IPS-15b (cell line): ENCODE measurements at regions not wholly inside any gene's neighbourhood (a gene's known extent, or its start where the extent isn't known, plus 50 kb on each side); places are given as distances from the start of the nearest gene placed in this dataset.

Experiments used
- H3K27me3 ChIP-seq: one replicate; pipeline ENCODE4 v1.6.1; 2013; ENCODE audit warnings: low read length; ENCODE audit not compliant: control insufficient read depth, insufficient read depth
- H3K36me3 ChIP-seq: one replicate; pipeline ENCODE4 v1.6.1; 2013; ENCODE audit warnings: low read length; ENCODE audit not compliant: control insufficient read depth, insufficient read depth
- H3K4me1 ChIP-seq: one replicate; pipeline ENCODE4 v1.6.1; 2013; ENCODE audit warnings: mild to moderate bottlenecking, low read length; ENCODE audit not compliant: control insufficient read depth, insufficient read depth
- H3K4me3 ChIP-seq: one replicate; pipeline ENCODE4 v1.5.1; 2013; ENCODE audit warnings: low read depth, low read length
- H3K9ac ChIP-seq: one replicate; pipeline ENCODE4 v1.6.1; 2013; ENCODE audit warnings: low read depth, mild to moderate bottlenecking, low read length
- H3K9me3 ChIP-seq: one replicate; pipeline ENCODE4 v1.6.1; 2013; ENCODE audit warnings: mild to moderate bottlenecking, low read length; ENCODE audit not compliant: control insufficient read depth, insufficient read depth

DNA sequence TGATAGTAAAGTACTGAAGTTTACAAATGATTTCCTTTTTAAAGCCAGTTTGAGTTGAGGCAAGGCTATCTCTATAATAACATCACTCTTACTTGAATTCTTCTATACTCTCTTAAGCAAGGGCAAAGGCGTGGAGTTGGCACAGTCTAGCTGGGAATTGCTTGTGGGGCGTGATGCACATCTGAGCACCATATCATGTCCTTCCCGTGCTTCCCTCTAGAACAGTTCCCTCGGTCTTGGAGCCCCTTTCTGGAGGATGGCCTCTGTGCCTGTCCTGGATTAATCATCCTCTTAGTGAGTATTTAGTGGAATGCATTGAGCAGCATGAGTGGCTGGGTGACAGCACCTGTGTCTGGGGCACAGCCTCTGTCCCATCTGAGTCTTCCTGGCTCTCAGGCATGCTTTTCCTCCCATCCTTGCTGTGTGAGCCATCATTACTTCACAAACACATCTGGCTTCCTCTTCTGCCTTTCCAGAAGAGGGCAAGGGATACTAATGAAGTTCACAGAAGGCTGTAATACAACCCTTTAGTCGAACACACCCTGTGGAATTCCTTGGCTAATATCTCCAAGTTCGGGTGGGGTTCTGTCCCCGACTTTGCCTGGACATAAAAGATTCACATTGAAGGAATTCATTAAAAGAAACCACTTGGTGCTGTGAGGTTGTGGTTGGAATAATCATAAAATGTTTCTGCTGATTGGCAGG is 188.2 kb downstream of the FNDC1 start:
- Histone ChIP-seq H3K4me3 (no peak overlapping the region), H3K4me1 (no peaks in the 10 kb centered on the region), H3K9ac (no peak overlapping the region), H3K9me3 (no peaks in the 10 kb centered on the region), H3K36me3 (no peaks in the 10 kb centered on the region), H3K27me3 (no peaks in the 10 kb centered on the region)

GRCh38 chr6:159353193-159353592 is 184.0 kb downstream of the FNDC1 start:
- Histone ChIP-seq H3K4me3 (no peak overlapping the region), H3K36me3 (no peaks in the 10 kb centered on the region), H3K9ac (no peak overlapping the region), H3K27me3 (no peaks in the 10 kb centered on the region), H3K9me3 (no peaks in the 10 kb centered on the region), H3K4me1 (no peaks in the 10 kb centered on the region)

- no peaks in the 10 kb centered on the region for H3K4me1 ChIP-seq
- H3K27me3 ChIP-seq, result peaks cover 2% of the 10 kb centered on the region
- no peak overlapping the region for H3K9ac ChIP-seq
- no peaks in the 10 kb centered on the region for H3K9me3 ChIP-seq
- H3K4me3 ChIP-seq, result no peak overlapping the region
- H3K36me3 ChIP-seq, result no peaks in the 10 kb centered on the region
Observed at GRCh38 chr6:159351707-159352106, 182.5 kb downstream of the FNDC1 start.

- no peaks in the 10 kb centered on the region for H3K9me3 ChIP-seq
- H3K36me3 ChIP-seq, result no peaks in the 10 kb centered on the region
- no peak overlapping the region for H3K9ac ChIP-seq
- peaks cover 2% of the 10 kb centered on the region for H3K27me3 ChIP-seq
- no peaks in the 10 kb centered on the region for H3K4me1 ChIP-seq
- H3K4me3 ChIP-seq, result no peak overlapping the region
Observed at GRCh38 chr6:159349915-159350314, 180.7 kb downstream of the FNDC1 start.

DNA sequence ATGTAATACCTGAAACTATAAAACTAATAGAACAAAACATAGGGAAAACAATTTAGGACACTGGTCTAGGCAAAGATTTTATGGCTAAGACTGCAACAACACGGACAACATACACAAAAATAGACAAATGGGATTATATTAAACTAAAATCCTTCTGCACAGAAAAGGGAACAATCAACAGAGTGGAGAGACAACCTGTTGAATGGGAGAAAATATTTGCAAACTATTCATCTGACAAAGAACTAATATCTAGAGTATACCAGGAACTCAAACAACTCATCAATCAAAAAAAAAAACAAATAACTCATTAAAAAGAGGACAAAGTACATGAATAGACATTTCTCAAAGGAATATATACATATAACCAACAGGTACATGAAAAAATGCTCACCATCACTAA is 174.5 kb downstream of the FNDC1 start:
- H3K4me1 ChIP-seq, result no peaks in the 10 kb centered on the region
- H3K27me3 ChIP-seq, result peaks cover 2% of the 10 kb centered on the region
- no peak overlapping the region for H3K9ac ChIP-seq
- H3K9me3 ChIP-seq, result no peaks in the 10 kb centered on the region
- no peaks in the 10 kb centered on the region for H3K36me3 ChIP-seq
- no peak overlapping the region for H3K4me3 ChIP-seq

GRCh38 chr6:159342146-159342545 is 172.9 kb downstream of the FNDC1 start:
- peaks cover 2% of the 10 kb centered on the region for H3K27me3 ChIP-seq
- H3K9ac ChIP-seq, result no peak overlapping the region
- no peak overlapping the region for H3K4me3 ChIP-seq
- no peaks in the 10 kb centered on the region for H3K9me3 ChIP-seq
- H3K36me3 ChIP-seq, result no peaks in the 10 kb centered on the region
- H3K4me1 ChIP-seq, result no peaks in the 10 kb centered on the region

DNA sequence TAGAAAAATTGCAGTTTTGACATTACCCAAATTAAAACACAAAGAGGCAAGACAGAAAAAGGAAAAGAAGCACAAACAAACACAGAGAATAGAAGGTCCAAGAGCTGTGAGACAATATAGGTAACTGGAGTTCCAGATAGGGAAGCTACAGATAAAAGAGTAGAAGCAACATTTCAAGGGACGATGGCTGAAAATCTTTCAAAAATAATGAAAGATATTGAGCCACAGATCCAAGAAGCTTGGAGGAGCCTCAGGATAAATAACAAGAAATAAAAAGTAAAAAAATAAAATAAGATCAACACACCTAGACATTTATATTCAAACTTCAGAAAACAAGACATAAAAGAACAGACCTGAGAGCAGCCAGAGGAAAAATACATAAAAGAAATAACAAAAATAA is 164.9 kb downstream of the FNDC1 start:
- H3K36me3 ChIP-seq, result no peaks in the 10 kb centered on the region
- no peak overlapping the region for H3K4me3 ChIP-seq
- no peaks in the 10 kb centered on the region for H3K9me3 ChIP-seq
- no peaks in the 10 kb centered on the region for H3K27me3 ChIP-seq
- no peaks in the 10 kb centered on the region for H3K4me1 ChIP-seq
- H3K9ac ChIP-seq, result no peak overlapping the region

DNA sequence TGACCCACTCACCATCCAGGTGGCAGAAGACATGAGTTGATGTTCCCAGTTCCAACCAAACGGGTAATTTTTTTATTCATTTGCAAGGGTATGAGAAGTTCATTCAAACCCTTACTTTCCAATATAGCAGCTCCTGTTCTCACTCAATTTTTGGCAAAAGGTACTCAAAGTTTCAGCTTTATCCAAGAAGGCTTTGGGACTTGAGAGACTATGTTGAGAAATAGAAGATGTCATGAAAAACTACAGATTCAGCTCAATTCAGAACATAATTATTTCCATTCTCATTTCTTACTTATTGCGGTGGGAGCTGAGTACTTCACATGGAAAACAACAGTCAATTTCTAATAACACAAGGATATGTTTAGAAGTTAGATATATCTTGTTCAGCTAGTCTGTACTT is 162.3 kb downstream of the FNDC1 start:
- Histone ChIP-seq H3K4me1 (no peaks in the 10 kb centered on the region), H3K36me3 (no peaks in the 10 kb centered on the region), H3K9me3 (no peaks in the 10 kb centered on the region), H3K9ac (no peak overlapping the region), H3K4me3 (no peak overlapping the region), H3K27me3 (no peaks in the 10 kb centered on the region)

DNA sequence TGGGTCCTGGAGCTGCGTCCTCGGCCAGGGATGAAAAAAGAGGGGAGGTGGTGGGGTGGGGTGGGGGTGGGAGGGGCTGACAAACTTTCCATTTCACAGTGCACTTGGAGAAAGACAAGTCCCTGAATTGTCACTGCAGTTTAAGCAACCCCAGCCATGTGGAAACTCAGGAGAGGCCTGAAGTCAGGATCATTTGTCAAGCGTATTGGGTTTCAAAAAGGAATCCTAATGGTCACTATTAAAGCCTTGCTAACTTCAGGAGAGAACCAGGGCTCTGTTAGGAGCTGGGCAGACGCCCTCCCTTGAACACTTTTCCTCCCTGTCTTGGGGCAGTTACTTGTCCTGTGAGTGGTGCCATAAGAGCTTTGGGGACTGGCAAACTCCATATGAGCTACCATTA is 159.9 kb downstream of the FNDC1 start:
- no peaks in the 10 kb centered on the region for H3K36me3 ChIP-seq
- H3K9ac ChIP-seq, result no peak overlapping the region
- H3K4me1 ChIP-seq, result no peaks in the 10 kb centered on the region
- H3K9me3 ChIP-seq, result no peaks in the 10 kb centered on the region
- no peak overlapping the region for H3K4me3 ChIP-seq
- no peaks in the 10 kb centered on the region for H3K27me3 ChIP-seq

GRCh38 chr6:159328052-159328451 is 158.9 kb downstream of the FNDC1 start:
- no peak overlapping the region for H3K4me3 ChIP-seq
- no peaks in the 10 kb centered on the region for H3K4me1 ChIP-seq
- H3K9me3 ChIP-seq, result no peaks in the 10 kb centered on the region
- H3K36me3 ChIP-seq, result no peaks in the 10 kb centered on the region
- H3K9ac ChIP-seq, result no peak overlapping the region
- no peaks in the 10 kb centered on the region for H3K27me3 ChIP-seq

DNA sequence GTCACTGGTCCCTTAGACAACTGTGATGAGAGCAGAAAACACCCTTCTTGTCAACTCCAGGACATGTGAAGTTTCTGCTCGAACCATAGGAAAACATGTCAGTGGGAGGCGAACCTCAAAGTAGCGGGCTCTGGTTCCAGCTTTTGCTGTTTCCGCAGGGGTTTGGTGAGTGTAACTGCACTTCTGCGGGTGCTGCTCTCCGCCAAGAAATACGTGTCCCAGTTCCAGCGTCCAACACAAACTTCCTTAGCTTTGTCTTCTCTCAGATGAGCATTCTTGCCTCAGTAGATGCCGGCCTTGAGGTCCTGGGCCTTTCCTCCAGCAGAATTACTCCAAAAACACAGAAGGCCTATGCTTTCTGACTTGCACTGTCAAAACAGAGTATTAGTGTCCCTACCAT is 156.3 kb downstream of the FNDC1 start:
- H3K4me3 ChIP-seq, result no peak overlapping the region
- H3K9ac ChIP-seq, result no peak overlapping the region
- H3K36me3 ChIP-seq, result no peaks in the 10 kb centered on the region
- H3K27me3 ChIP-seq, result no peaks in the 10 kb centered on the region
- no peaks in the 10 kb centered on the region for H3K9me3 ChIP-seq
- no peaks in the 10 kb centered on the region for H3K4me1 ChIP-seq

DNA sequence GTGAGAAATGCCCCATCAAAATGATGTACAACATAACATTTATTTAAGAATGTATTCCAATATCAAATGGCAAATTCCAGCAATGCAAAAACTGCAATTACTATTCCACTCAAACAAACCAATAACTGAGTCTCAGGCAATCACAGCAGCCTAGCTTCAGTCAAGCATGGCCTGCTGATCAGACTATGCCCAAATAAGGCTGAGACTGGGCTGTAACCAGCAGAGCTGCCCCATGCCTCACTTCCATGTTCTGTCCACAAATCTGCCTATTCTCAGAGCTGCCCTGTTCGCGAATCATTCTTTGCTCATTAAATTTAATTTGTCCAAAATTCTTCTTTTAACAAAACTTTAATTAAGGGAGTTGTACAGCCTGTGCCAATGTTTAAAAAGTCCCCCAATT is 155.4 kb downstream of the FNDC1 start:
- no peaks in the 10 kb centered on the region for H3K9me3 ChIP-seq
- no peak overlapping the region for H3K9ac ChIP-seq

More for the DNA sequence above, 155.4 kb downstream of the FNDC1 start:
- H3K4me1 ChIP-seq, result no peaks in the 10 kb centered on the region
- H3K4me3 ChIP-seq, result no peak overlapping the region
- H3K36me3 ChIP-seq, result no peaks in the 10 kb centered on the region
- no peaks in the 10 kb centered on the region for H3K27me3 ChIP-seq
